Endothelial cell of umbilical vein (primary cell): ENCODE measurements at regions not wholly inside any gene's neighbourhood (a gene's known extent, or its start where the extent isn't known, plus 50 kb on each side); places are given as distances from the start of the nearest gene placed in this dataset.

Source experiments
- BruUV-seq: library from RNA; stranded (reverse); fragments of 400-500 nt; replicated peaks from 2 replicates; lab custom pipeline; 2021; lab: Mats Ljungman, UMichigan
- CTCF ChIA-PET: fragments of 300-600, 350-600 bp; sonication (Branson Sonifier 250); formaldehyde crosslinking; loops from one replicate; lab custom pipeline; 2021; ENCODE audit warnings: antibody characterized with exemption, inconsistent platforms; lab: Charles Lee
- POLR2A ChIA-PET: fragments of 300-600, 350-600 bp; sonication (Branson Sonifier 250); formaldehyde crosslinking; loops from one replicate; lab custom pipeline; 2021; ENCODE audit warnings: antibody characterized with exemption, inconsistent platforms; lab: Charles Lee
- DNase-seq: peaks from one replicate; pipeline ENCODE4 v3.0.0-alpha.2; 2011; ENCODE audit warnings: low read depth, low spot score
- FAIRE-seq: peaks from 2 replicates; lab custom pipeline; 2011; peaks lifted over from hg19 to GRCh38; lab: Jason Lieb, UNC
- H2AFZ ChIP-seq: 2 replicates; pipeline ENCODE4 v1.6.0; 2012; ENCODE audit warnings: low read depth, low read length, control low read depth, inconsistent platforms
- H3K27ac ChIP-seq: 2 replicates; pipeline ENCODE4 v1.5.1; 2011; ENCODE audit warnings: low read depth, mild to moderate bottlenecking, control low read depth, low read length, moderate library complexity; ENCODE audit not compliant: insufficient read depth
- H3K27me3 ChIP-seq, 2 experiments: 2 replicates each; pipeline versions ENCODE4 v1.6.0 to v1.6.1; 2011; ENCODE audit warnings: low read length in 2 of 2, mixed read lengths in 1 of 2; ENCODE audit not compliant: control insufficient read depth in 2 of 2, insufficient read depth in 2 of 2
- H3K36me3 ChIP-seq, 2 experiments: 2 replicates in 1 of 2; 3 replicates in 1 of 2; pipeline ENCODE4 v1.5.1; 2011; ENCODE audit warnings: low read length in 2 of 2, mild to moderate bottlenecking in 1 of 2, moderate library complexity in 1 of 2; ENCODE audit not compliant: control insufficient read depth in 2 of 2, insufficient read depth in 2 of 2; ENCODE audit errors: extremely low read depth in 1 of 2
- H3K4me1 ChIP-seq: 3 replicates; pipeline ENCODE4 v1.5.1; 2011; ENCODE audit warnings: mild to moderate bottlenecking, low read length; ENCODE audit not compliant: control insufficient read depth, insufficient read depth; ENCODE audit errors: extremely low read depth
- H3K4me2 ChIP-seq: 2 replicates; pipeline ENCODE4 v1.6.1; 2011; ENCODE audit warnings: low read length, control low read depth, mixed read lengths; ENCODE audit not compliant: insufficient read depth
- H3K4me3 ChIP-seq, 3 experiments: fragments of 200-600 bp in 1 of 3; sonication (generic), shearing (Covaris generic) in 1 of 3; replicated peaks in 1 of 3; 2 replicates each; pipeline ENCODE4 v1.5.1; 2011 to 2016; ENCODE audit warnings: control low read depth in 3 of 3, low read length in 3 of 3, mild to moderate bottlenecking in 2 of 3, inconsistent platforms in 1 of 3, low read depth in 1 of 3, moderate library complexity in 1 of 3; ENCODE audit not compliant: insufficient read depth in 1 of 3
- H3K79me2 ChIP-seq: 2 replicates; pipeline ENCODE4 v1.6.0; 2012; ENCODE audit warnings: low read length, inconsistent platforms; ENCODE audit not compliant: control insufficient read depth, insufficient read depth
- H3K9ac ChIP-seq: replicated peaks from 2 replicates; pipeline ENCODE3; 2011; ENCODE audit warnings: low read length, control low read depth; ENCODE audit not compliant: insufficient read depth; ENCODE audit errors: extremely low read depth
- H3K9me1 ChIP-seq: replicated peaks from 3 replicates; pipeline ENCODE4 v1.6.0; 2011; ENCODE audit warnings: mild to moderate bottlenecking, low read length; ENCODE audit not compliant: control insufficient read depth, insufficient read depth; ENCODE audit errors: extremely low read depth
- H3K9me3 ChIP-seq: replicated peaks from 2 replicates; pipeline ENCODE4 v1.5.1; 2012; ENCODE audit warnings: low read length, inconsistent platforms; ENCODE audit not compliant: control insufficient read depth, insufficient read depth
- H4K20me1 ChIP-seq: replicated peaks from 2 replicates; pipeline ENCODE3; 2011; ENCODE audit warnings: mild to moderate bottlenecking, low read length; ENCODE audit not compliant: control insufficient read depth, insufficient read depth; ENCODE audit errors: extremely low read depth
- CTCF ChIP-seq, 2 donors: IDR thresholded peaks; 1 replicate in 1 of 2; 2 replicates in 1 of 2; pipeline ENCODE4 v1.5.1; 2011; ENCODE audit warnings: low read length in 2 of 2, mild to moderate bottlenecking in 2 of 2, moderate library complexity in 2 of 2, control low read depth in 1 of 2, inconsistent platforms in 1 of 2, low read depth in 1 of 2; ENCODE audit not compliant: insufficient read depth in 1 of 2; ENCODE audit errors: extremely low read depth in 1 of 2
- EZH2 ChIP-seq: IDR thresholded peaks from 2 replicates; pipeline ENCODE4 v1.6.1; 2012; ENCODE audit warnings: borderline replicate concordance, low read depth, mild to moderate bottlenecking, moderate library complexity, low read length, inconsistent platforms; ENCODE audit not compliant: severe bottlenecking
- FOS ChIP-seq: IDR thresholded peaks from 2 replicates; pipeline ENCODE4 v1.6.1; 2011; ENCODE audit warnings: mild to moderate bottlenecking, low read length, moderate library complexity, borderline replicate concordance; ENCODE audit not compliant: insufficient read depth
- GATA2 ChIP-seq: IDR thresholded peaks from 2 replicates; pipeline ENCODE4 v1.7.0; 2011; ENCODE audit warnings: low read depth, mild to moderate bottlenecking, moderate library complexity, mixed read lengths, low read length; ENCODE audit not compliant: insufficient read length, insufficient read depth
- JUN ChIP-seq: IDR thresholded peaks from 2 replicates; pipeline ENCODE4 v1.6.1; 2011; ENCODE audit warnings: borderline replicate concordance, low read depth; ENCODE audit not compliant: insufficient read length, insufficient read depth
- MAX ChIP-seq: IDR thresholded peaks from 2 replicates; pipeline ENCODE4 v1.6.1; 2011; ENCODE audit not compliant: insufficient read depth, insufficient read length
- MYC ChIP-seq: IDR thresholded peaks from one replicate; pipeline ENCODE4 v1.6.1; 2011; ENCODE audit warnings: mild to moderate bottlenecking, low read depth, low read length
- POLR2A ChIP-seq: IDR thresholded peaks from 2 replicates; pipeline ENCODE4 v1.6.1; 2012; ENCODE audit warnings: low read depth, mild to moderate bottlenecking, control low read depth, low read length
- POLR2AphosphoS5 ChIP-seq: IDR thresholded peaks from 2 replicates; pipeline ENCODE4 v1.6.1; 2012; ENCODE audit warnings: low read depth, mild to moderate bottlenecking, control low read depth, low read length, moderate library complexity; ENCODE audit not compliant: insufficient read depth
- dilution Hi-C: fragments of 300-500 bp; cut with MboI; formaldehyde crosslinking; loops from one replicate; pipeline ENCODE4 v1.15.0; 2019; ENCODE audit warnings: low sequenced_read_pairs; ENCODE audit not compliant: extremely low pct_ligation_motif_present
- intact Hi-C: fragments of 100-400 bp; cut with micrococcal nuclease; formaldehyde crosslinking; loops from one replicate; pipeline ENCODE4 v1.10.0; 2022

DNA sequence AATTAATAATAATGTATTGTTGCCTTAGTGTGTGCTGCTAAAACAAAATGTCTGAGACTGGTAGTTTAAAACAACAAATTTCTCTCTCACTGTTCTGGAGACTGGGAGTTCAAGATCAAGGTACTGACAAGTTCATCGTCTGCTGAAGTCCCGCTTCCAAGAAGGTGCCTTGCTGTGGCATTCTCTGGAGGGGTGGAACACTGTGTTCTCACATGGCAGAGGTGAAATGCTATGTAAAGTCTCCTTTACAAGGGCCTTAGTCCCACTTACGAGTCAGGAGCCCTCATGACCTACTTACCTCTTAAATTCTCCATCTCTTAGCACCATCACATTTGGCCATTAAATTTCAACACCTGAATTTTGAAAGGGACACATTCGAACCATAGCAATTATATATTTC, 299.2 kb upstream of the RBMS1 start:
- no peak overlapping the region for H2AFZ ChIP-seq
- H3K4me1 ChIP-seq, result no peaks in the 10 kb centered on the region
- FAIRE-seq, result no peak
- no peaks in the 10 kb centered on the region for H3K36me3 ChIP-seq
- no peaks in the 10 kb centered on the region for H3K79me2 ChIP-seq
- peaks cover 0 to 9% of the 10 kb centered on the region in 2 experiments for H3K27me3 ChIP-seq
- no peak overlapping the region for H3K9ac ChIP-seq
- TF ChIP-seq MYC (no peak), MAX (no peak), GATA2 (no peak), CTCF (IDR thresholded peaks at IDR 0.05; ENCODE audit: extremely low read depth in 1 of 2, insufficient read depth in 1 of 2, low read depth in 1 of 2, low read length in 2 of 2) (no peak), FOS (no peak), POLR2AphosphoS5 (no peak), JUN (no peak), POLR2A (no peak), EZH2 (no peak)
- POLR2A ChIA-PET, result no interaction called here
- H3K4me2 ChIP-seq, result no peak overlapping the region
- no peaks in the 10 kb centered on the region for H3K9me1 ChIP-seq
- BruUV-seq, result no TSS peak
- no peak overlapping the region for H3K27ac ChIP-seq
- H3K4me3 ChIP-seq, result no peak overlapping the region
- no peaks in the 10 kb centered on the region for H3K9me3 ChIP-seq
- H4K20me1 ChIP-seq, result no peaks in the 10 kb centered on the region
- intact Hi-C loops (no loop called here), dilution Hi-C loops (no loop called here)
- CTCF ChIA-PET, result no interaction called here
- no peak for DNase-seq
